Chondrocyte (in vitro differentiated cells): ENCODE measurements at regions not wholly inside any gene's neighbourhood (a gene's known extent, or its start where the extent isn't known, plus 50 kb on each side); places are given as distances from the start of the nearest gene placed in this dataset.

Source experiments
- DNase-seq: peaks from one replicate; pipeline ENCODE4 v3.0.0; 2021; ENCODE audit warnings: mixed read lengths, low spot score
- H3K27ac Mint-ChIP-seq: one replicate; pipeline ENCODE4 v1.8.0; 2021; ENCODE audit warnings: mild to moderate bottlenecking, moderate library complexity, mixed read lengths; ENCODE audit not compliant: unreplicated experiment
- H3K27me3 Mint-ChIP-seq: 2 replicates; pipeline ENCODE4 v1.8.0; 2021; ENCODE audit warnings: low read depth, mixed read lengths
- H3K36me3 Mint-ChIP-seq: 2 replicates; pipeline ENCODE4 v1.8.0; 2021; ENCODE audit warnings: low read depth, mixed read lengths
- H3K4me1 Mint-ChIP-seq: 2 replicates; pipeline ENCODE4 v1.8.0; 2021; ENCODE audit warnings: low read depth, mild to moderate bottlenecking, mixed read lengths
- H3K4me3 Mint-ChIP-seq: one replicate; pipeline ENCODE4 v1.8.0; 2021; ENCODE audit warnings: mild to moderate bottlenecking, moderate library complexity, mixed read lengths; ENCODE audit not compliant: unreplicated experiment
- H3K9me3 Mint-ChIP-seq: 2 replicates; pipeline ENCODE4 v1.8.0; 2021; ENCODE audit warnings: low read depth, mixed read lengths
- TF ChIP-seq, protein P1 (sequence below): fragments of 200-600 bp; sonication (generic); IDR thresholded peaks from 2 replicates; pipeline ENCODE4 v1.5.0; 2021; ENCODE audit warnings: antibody characterized with exemption, mild to moderate bottlenecking, moderate library complexity

DNA sequence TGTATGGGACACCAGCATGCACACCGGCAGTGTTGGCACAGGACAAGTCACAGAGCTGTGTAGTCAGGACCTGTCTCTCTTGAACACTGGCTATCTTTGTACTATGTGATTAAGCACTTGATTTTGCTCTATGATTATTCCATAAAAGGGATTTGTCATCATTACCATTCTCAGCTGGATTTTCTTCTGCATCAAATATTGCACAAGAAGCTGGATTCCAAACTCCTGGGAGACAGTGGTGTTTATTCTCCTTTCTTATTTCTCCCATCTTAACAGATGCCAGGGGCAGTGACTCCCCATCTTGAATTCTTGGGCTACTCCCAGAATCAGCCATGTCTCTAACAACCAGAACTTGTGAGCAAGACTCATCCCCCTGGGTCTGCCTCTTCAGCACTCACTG, 62.5 kb upstream of the GNAZ start:
- Mint-ChIP-seq H3K27me3 (peaks cover 39% of the 10 kb centered on the region), H3K36me3 (no peaks in the 10 kb centered on the region), H3K4me1 (no peaks in the 10 kb centered on the region), H3K9me3 (no peaks in the 10 kb centered on the region), H3K4me3 (no peak overlapping the region), H3K27ac (no peak overlapping the region)
- DNase-seq = no peak
- TF ChIP-seq, protein P1, sequence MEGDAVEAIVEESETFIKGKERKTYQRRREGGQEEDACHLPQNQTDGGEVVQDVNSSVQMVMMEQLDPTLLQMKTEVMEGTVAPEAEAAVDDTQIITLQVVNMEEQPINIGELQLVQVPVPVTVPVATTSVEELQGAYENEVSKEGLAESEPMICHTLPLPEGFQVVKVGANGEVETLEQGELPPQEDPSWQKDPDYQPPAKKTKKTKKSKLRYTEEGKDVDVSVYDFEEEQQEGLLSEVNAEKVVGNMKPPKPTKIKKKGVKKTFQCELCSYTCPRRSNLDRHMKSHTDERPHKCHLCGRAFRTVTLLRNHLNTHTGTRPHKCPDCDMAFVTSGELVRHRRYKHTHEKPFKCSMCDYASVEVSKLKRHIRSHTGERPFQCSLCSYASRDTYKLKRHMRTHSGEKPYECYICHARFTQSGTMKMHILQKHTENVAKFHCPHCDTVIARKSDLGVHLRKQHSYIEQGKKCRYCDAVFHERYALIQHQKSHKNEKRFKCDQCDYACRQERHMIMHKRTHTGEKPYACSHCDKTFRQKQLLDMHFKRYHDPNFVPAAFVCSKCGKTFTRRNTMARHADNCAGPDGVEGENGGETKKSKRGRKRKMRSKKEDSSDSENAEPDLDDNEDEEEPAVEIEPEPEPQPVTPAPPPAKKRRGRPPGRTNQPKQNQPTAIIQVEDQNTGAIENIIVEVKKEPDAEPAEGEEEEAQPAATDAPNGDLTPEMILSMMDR = no peak

DNA sequence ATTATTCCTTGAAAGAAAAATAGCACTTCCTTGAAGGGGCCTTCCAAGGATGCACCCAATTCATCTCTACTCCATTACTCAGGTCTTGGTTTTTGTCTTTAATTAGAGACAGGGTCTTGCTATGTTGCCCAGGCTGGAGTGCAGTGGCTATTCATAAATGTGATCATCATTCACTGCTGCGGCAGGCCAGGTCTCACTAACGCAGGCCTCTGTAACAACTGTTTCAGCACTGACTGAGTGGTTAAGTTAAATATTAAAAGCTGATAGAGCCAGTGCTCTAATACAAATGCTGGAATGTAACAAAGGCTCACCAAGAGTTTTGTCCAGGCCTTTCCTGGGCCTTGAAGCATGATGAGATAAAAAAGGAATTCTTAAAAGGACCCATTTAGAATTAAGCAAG, 61.4 kb upstream of the GNAZ start:
- no peak overlapping the region for H3K4me3 Mint-ChIP-seq
- peaks cover 41% of the 10 kb centered on the region for H3K27me3 Mint-ChIP-seq
- no peak overlapping the region for H3K27ac Mint-ChIP-seq
- H3K9me3 Mint-ChIP-seq = no peaks in the 10 kb centered on the region
- TF ChIP-seq, protein P1 = no peak
- no peaks in the 10 kb centered on the region for H3K36me3 Mint-ChIP-seq
- H3K4me1 Mint-ChIP-seq = no peaks in the 10 kb centered on the region
- no peak for DNase-seq
